GM12891 (cell line): ENCODE measurements at regions not wholly inside any gene's neighbourhood (a gene's known extent, or its start where the extent isn't known, plus 50 kb on each side); places are given as distances from the start of the nearest gene placed in this dataset.

Experiments used
- POLR2A ChIP-seq: IDR thresholded peaks from 2 replicates; pipeline ENCODE4 v1.6.1; 2011; ENCODE audit warnings: low read depth, low read length, control low read depth
- POLR2AphosphoS5 ChIP-seq: IDR thresholded peaks from 2 replicates; pipeline ENCODE4 v1.6.1; 2011; ENCODE audit warnings: low read depth, low read length, control low read depth

- TF ChIP-seq POLR2A = no peak
- TF ChIP-seq POLR2AphosphoS5 = no peak
Observed at GRCh38 chr13:53783471-53783870, 754.9 kb downstream of the OLFM4 start.
